Activated CD4-positive, alpha-beta T cell treated with anti-CD3 and anti-CD28 coated beads for 48 hours (primary cell): ENCODE measurements at regions not wholly inside any gene's neighbourhood (a gene's known extent, or its start where the extent isn't known, plus 50 kb on each side); places are given as distances from the start of the nearest gene placed in this dataset.
"Not testable (repeated sequence)": the region's sequence is repeated elsewhere in the genome, so short reads cannot be mapped to it uniquely, and the experiment has no call there.

Experiments used
- DNase-seq: peaks from one replicate; pipeline ENCODE4 v3.0.0-alpha.2; 2020

DNA sequence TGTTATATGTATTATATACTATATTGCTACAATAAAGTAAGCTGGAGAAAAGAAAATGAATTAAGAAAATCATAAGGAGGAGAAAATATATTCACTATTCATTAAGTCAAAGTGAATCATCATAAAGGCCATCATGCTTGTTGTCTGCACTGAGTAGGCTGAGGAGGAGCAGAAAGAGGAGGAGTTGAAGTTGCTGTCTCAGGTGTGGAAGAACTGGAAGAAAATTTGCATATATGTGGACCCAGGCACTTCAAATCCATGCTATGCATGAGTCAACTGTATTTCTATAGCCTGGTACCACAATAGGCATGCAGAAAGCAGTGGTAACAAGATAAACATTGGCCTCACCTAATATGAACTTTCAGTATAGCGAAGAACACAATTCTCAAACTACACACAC, 135.9 kb upstream of the SGCG start:
- DNase-seq, result no peak

DNA sequence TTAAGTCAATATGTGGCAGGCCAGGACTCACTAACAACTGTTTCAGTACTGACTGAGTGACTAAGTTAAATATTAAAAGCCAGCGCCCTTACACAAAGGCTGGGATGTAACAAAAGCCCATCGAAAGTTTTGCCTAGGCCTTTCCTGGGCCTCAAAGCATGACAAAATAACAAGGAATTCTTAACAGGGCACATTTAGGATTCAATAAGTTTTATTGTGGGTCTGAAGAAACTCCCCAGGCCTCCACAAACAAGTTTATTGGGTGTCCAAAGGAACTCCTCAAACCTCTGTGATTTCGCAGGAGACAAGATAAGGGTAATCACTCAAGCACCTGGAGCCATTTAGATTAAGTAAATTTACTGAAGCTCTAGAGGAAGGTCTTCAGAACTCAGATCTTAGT, 130.7 kb upstream of the SGCG start:
- no peak for DNase-seq

DNA sequence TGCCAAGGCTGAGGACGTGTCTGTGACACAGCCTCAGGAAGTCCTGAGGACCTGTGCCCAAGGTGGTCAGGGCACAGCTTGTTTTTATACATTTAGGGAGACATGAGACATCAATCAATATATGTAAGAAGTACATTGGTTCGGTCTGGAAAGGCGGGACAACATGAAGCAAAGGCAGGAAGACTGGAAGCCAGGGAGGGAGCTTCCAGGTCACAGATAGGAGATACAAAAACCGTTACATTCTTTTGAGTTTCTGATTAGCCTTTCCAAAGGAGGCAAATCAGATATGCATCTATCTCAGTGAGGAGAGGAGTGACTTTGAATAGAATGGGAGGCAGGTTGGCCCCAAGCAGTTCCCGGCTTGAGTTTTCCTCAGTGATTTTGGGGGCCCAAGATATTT, 127.1 kb upstream of the SGCG start:
- not testable (repeated sequence) for DNase-seq

DNA sequence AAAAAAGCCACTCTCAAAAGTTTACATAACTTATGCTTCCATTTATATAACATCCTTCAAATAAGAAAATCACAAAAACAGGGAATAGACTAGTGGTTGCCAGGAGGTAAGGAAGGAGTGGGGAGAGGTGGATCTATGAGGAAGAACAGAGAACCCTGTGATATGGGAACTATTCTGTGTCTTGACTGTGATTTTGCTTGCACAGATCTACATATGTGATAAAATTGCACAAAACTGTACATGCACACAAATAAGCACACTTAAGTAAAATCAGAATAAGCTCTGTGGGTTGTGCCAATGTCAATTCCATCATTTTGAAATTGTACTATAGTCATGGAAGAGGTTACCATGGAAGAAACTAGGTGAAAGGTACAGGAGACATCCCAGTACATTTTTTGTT, 121.6 kb upstream of the SGCG start:
- no peak for DNase-seq

DNA sequence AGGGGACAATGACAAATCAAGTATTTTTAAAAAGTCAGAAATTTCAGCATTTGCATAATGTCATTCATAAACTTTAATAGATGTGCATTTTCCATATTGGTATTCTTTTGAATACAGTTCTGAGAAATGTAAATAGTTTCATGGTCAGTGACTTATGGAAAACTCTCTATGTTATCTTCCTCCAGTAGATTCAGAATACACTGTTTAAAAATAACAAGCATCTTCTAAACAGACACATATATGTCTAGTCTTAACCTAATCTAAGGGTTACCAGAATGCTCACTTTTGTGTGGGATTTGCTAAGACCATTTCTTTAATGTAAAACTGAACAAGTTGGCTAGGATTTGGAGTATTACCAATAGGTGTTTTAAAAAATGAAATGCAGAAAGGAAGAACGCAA, 119.8 kb upstream of the SGCG start:
- no peak for DNase-seq

DNA sequence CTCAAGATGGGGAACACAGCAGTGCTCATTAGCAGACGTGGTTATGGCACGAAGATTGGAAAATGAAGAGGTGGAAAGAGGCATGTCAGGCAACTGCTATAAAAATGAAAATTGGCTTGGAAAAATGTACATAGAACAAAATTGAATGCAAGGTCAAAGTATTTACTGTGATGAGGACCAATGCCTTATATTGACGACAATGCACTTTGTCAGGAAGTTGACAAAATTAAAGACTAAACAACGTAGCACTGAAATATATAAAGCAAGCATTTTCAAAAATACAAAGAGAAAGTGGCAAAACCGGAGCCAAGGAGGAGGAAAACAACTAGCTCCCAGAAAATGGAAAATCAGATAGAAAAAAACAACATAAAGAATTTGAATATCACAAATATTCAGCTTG, 113.7 kb upstream of the SGCG start:
- DNase-seq, result no peak

DNA sequence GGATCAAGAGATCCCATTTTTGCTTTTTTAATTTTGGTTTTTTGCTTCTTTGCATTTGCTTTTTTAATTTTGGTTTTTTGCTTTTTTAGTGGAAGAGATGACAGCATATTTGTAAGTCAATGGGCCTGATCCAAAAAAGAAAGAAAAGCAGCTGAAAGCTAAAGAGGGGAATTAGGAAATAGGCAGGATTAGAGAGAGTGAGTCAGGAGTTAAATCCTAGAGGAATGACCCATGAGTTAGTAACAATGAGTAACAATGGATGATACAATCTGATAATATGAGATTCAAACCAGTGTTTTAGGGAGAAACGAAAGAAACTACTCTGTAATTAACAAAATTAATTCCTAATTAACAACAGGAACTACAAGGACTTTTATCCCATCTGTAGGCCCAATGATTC, 111.2 kb upstream of the SGCG start:
- DNase-seq, result no peak

DNA sequence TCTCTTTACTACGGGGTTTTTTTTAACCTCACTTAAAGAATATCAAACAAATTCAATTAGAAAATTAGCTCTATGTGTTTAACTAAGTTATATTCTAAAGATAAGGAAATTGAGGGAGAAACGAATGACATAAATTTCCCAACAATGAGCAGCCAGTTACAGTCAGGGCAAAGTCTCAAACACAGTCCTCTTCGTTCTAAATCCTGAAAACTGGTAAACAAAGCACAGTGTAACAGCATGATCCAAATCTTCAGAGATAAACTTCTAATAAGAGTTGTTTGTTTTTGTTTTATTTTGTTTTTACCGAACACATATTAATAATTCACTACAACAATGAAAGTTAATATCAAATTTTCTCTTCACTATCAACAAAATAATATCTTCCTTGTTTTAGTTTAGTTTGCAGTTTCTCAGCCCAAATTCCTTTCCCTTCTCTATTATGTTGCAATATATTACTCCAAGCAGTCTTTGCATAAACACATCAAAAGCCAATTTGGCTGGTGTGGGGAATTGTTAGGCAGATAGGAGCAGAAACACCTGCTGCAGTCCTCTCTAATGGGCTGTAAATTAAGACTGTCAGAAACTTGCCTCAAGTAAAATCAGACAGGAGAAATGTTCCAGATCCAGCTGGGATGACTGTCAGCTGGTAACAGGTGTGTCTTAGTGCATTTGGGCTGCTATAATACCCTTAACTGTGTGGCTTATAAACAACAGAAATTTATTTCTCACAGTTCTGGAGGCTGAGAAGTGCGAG, 106.5 kb upstream of the SGCG start:
- DNase-seq, result no peak

DNA sequence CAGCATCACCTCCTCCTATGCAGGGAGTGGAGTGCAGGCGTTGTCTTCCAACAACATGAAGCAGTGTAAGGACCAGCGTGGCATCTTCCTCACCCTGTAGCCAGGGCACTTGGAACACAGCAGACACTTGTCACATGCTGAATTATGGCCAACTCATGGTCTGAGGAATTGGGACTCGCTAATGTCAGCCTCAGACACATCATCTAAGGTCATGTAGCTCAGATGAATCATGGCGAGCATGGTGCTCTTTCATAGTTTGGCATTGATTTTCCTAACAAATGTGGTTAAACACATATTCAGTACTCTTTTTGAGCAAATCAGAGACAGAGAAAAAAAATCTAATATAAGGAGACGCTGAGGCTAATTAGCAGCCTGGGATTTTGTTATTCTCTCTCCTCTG, 99.6 kb upstream of the SGCG start:
- DNase-seq, result no peak

DNA sequence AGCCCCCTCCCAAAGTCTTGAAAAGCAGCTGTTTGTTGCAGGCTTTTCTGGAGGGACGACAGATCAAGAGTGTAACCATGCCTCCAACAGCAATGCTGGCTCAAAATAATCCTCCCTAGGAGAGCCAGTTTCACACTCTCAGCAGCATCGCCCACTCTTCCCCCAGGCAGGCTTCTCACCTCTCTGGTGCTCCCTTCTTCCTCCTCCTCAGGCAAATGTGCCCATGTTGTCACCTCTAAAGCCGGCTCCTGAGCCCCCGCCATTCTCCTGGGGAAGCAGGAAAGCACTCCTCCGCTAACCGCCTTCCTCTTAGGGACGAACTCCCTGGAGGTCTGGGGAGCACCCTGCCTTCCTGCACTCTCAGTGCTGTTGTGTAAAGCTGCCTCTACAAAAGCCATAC, 98.9 kb upstream of the SGCG start:
- DNase-seq, result no peak

DNA sequence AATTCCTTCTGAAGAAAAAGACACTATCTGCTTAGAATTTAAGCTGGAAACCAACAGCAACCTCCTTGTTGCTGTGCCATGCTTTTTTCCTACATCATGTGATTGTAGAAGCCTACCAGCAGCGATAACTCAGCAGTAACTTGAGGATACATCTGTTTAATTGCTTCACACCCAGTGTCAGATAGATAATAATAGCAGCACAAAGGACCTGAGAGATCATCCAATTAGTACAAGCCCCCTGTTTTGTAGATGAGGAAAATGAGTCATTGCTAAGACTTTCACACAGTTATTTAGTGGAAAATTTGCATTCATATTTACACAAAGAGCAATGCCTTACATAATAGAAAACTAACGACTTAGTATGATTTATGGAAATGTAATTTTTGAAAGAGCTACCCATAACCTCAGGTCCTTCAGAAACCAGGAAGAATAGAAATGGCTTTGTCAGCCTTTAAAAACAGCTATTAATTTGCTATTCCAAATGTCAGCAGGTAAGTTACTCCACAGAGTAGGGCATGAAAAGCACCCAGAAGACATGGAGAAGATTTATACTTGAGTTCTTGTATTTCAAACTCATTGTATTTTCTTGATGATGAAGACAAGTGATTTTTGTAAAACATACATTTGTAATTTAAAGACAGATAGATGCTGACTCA, 93.7 kb upstream of the SGCG start:
- no peak for DNase-seq

DNA sequence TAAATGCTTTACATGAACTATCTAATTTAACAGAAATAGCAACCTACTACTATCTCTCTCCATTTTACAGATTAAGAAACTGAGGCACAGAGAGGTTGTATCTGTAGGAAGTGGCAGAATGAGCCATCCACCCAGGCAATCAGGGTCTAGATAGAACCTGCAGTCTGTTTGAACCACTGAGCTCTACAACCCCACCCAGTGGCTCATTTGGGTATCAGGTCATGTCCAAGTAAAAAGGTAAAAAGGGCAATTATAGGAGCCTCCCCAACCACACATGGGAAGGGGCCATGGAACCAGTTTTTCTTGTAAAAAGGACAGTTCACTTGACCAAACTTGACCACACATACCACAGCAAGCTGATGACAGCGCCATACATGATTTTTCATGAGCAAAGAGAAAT, 92.9 kb upstream of the SGCG start:
- peak; percentile 32 for DNase-seq

DNA sequence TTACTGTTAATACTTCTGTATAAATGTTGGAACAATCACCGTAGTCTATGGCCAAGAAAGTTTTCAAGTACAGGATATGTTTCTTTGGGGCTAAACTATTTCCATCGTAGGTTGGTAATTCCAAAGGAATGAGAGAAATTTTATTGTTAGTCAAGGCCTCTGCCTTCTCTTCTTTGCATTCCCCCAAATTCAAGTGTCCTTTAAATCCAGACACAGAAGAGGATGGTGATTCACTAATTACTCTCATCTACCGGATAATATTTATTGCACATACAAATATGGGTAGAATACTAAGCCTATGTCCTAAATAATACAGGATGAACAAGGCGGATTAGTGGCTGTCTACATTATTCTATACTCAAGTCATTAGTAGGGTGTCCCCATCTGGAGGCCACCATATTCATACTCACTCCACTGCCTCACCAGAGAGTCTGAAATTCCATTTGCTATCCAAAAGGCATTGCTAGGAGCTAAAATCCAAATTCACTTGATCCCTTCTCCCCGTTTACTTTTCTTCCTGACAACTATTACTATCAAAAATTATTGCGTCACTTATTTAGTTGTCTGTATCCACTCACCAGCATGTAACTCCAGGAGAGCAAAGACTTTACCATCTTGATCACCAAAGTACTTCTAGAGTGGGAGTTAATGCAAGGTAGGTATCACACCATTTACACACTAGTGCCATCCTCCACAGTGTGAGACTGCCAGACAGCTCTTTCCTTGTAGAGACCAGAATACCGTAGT, 82.4 kb upstream of the SGCG start:
- DNase-seq, result no peak

DNA sequence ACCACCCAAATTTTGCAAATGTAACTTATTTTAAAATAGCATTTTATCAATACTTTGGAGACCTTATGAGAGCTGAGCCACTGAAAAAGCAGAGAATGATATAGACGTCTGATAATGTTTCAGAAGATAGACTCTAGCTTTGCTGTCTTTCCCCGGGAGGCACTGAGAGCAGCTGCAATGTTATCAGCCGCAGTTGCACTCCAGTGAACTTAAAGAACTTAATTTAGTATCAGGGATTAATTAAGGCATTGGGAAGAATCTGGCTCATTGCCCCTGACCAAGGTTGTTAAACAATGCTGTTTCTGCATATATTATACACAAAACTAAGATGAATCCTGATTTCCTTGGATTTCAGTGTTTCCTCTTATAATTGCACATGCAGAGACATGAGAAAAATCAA, 75.7 kb upstream of the SGCG start:
- DNase-seq, result no peak

DNA sequence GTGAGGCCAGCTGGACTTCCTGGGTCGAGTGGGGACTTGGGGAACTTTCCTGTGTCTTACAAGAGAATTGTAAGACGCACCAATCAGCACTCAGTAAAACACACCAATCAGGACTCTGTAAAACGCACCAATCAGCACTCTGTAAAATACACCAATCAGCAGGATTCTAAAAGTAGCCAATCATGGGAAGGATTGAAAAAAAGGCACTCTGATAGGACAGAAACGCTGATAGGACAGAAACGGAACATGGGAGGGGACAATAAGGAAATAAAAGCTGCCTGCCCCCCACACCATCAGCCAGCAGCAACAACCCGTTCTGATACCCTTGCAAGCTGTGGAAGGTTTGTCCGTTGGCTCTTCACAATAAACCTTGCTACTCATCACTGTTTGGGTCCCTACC, 73.1 kb upstream of the SGCG start:
- no peak for DNase-seq

DNA sequence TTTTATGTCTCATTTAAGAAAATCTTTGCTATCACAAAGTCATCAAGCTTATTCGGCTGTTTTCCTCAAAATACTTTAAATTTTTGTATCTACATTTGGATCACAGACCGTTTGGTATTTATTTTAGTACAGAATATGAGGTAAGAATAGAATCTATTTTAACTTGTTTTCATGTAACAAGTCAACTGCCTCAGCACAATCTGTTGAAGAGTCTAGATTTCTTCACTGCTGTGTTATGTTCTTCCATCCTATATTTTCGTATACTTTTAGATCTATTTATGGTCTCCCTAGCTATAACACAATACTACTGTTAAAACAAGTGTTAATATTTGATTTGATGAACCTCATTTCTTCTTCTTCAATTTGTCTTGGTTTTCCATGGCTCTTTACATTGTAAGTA, 61.6 kb upstream of the SGCG start:
- DNase-seq, result no peak

DNA sequence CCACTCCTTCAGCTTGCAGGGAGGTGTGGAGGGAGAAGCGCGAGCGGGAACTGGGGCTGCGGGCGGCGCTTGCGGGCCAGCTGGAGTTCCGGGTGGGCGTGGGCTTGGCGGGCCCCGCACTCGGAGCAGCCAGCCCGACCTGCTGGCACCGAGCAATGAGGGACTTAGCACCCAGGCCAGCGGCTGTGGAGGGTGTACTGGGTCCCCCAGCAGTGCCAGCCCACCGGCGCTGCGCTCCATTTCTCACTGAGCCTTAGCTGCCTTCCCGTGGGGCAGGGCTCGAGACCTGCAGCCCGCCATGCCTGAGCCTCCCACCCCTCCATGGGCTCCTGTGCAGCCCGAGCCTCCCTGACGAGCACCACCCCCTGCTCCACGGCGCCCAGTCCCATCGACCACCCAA, 53.2 kb upstream of the SGCG start:
- DNase-seq, result not testable (repeated sequence)

DNA sequence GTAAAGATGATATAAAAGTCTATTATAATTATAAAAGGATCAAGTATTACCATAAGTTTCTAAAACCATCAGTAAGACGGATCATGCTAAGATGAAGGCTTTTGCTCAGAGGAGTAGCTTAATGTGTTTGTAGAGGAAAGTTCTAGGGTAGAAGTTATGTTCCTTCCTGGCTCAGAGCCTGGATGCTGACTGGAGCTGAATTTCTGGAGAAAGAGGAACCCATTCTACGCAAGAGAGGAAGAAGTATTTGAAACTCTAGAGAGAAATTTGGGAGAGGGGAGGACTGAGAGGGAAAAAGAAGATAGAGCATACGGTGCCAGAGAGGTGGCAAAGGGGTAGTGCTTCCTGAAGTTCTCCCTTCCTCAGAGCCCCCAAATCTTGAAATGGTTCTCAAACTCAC, 51.4 kb upstream of the SGCG start:
- DNase-seq, result no peak
